ENCODE measurements at regions not wholly inside any gene's neighbourhood (a gene's known extent, or its start where the extent isn't known, plus 50 kb on each side); places are given as distances from the start of the nearest gene placed in this dataset.

- DNase-seq: no peak
Measured at GRCh38 chr5:124253203-124253810, 493.1 kb downstream of the ZNF608 start.

- no peak for DNase-seq
Measured at GRCh38 chr5:124252747-124253146, 493.7 kb downstream of the ZNF608 start.

GRCh38 chr5:124252191-124252638 lies 494.2 kb downstream of the ZNF608 start:
- DNase-seq: no peak

- no peak for DNase-seq
Measured at GRCh38 chr5:124245276-124245675, 501.2 kb downstream of the ZNF608 start.

GRCh38 chr5:124240732-124241131 lies 505.7 kb downstream of the ZNF608 start:
- DNase-seq: no peak

GRCh38 chr5:124239572-124239971 lies 506.9 kb downstream of the ZNF608 start:
- DNase-seq: no peak

- DNase-seq: no peak
Measured at GRCh38 chr5:124238350-124238749, 508.1 kb downstream of the ZNF608 start.

GRCh38 chr5:124237206-124237695 lies 509.2 kb downstream of the ZNF608 start:
- DNase-seq: no peak

GRCh38 chr5:124236361-124237205 lies 509.9 kb downstream of the ZNF608 start:
- no peak for DNase-seq

GRCh38 chr5:124235576-124235975 lies 510.9 kb downstream of the ZNF608 start:
- no peak for DNase-seq

GRCh38 chr5:124234770-124235562 lies 511.5 kb downstream of the ZNF608 start:
- no peak for DNase-seq

GRCh38 chr5:124234022-124234769 lies 512.2 kb downstream of the ZNF608 start:
- DNase-seq: no peak

- DNase-seq: no peak
Measured at GRCh38 chr5:124232515-124232914, 513.9 kb downstream of the ZNF608 start.

- no peak for DNase-seq
Measured at GRCh38 chr5:124231802-124232201, 514.6 kb downstream of the ZNF608 start.

- DNase-seq: no peak
Measured at GRCh38 chr5:124231230-124231629, 515.2 kb downstream of the ZNF608 start.

- no peak for DNase-seq
Measured at GRCh38 chr5:124230456-124230855, 516.0 kb downstream of the ZNF608 start.

- DNase-seq: no peak
Measured at GRCh38 chr5:124229352-124229751, 517.1 kb downstream of the ZNF608 start.

GRCh38 chr5:124227914-124228313 lies 518.5 kb downstream of the ZNF608 start:
- DNase-seq: no peak

GRCh38 chr5:124220418-124220817 lies 526.0 kb downstream of the ZNF608 start:
- DNase-seq: no peak

GRCh38 chr5:124212934-124213333 lies 533.5 kb downstream of the ZNF608 start:
- no peak for DNase-seq

- DNase-seq: no peak
Measured at GRCh38 chr5:124210111-124210910, 536.1 kb downstream of the ZNF608 start.

- DNase-seq: no peak
Measured at GRCh38 chr5:124207118-124207517, 539.3 kb downstream of the ZNF608 start.
